Neuronal stem cell (in vitro differentiated cells): ENCODE measurements at regions not wholly inside any gene's neighbourhood (a gene's known extent, or its start where the extent isn't known, plus 50 kb on each side); places are given as distances from the start of the nearest gene placed in this dataset.

Source experiments
- DNase-seq: peaks from one replicate; pipeline ENCODE4 v3.0.0-alpha.2; 2013; ENCODE audit warnings: low spot score
- H2AFZ ChIP-seq: one replicate; pipeline ENCODE4 v1.6.1; 2013; ENCODE audit warnings: mild to moderate bottlenecking, low read length, inconsistent platforms
- H2AK5ac ChIP-seq: 2 replicates; pipeline ENCODE4 v1.6.1; 2013; ENCODE audit warnings: low read depth, mild to moderate bottlenecking, inconsistent platforms, low read length, moderate library complexity, mixed read lengths
- H2BK120ac ChIP-seq: 2 replicates; pipeline ENCODE4 v1.6.1; 2013; ENCODE audit warnings: low read depth, mild to moderate bottlenecking, inconsistent platforms, low read length, moderate library complexity, mixed read lengths
- H2BK12ac ChIP-seq: one replicate; pipeline ENCODE4 v1.6.1; 2013; ENCODE audit warnings: low read length, inconsistent platforms
- H2BK15ac ChIP-seq: 2 replicates; pipeline ENCODE4 v1.6.1; 2013; ENCODE audit warnings: mild to moderate bottlenecking, low read length, inconsistent platforms, mixed read lengths
- H2BK5ac ChIP-seq: one replicate; pipeline ENCODE4 v1.6.1; 2013; ENCODE audit warnings: inconsistent platforms, mild to moderate bottlenecking, low read length, moderate library complexity
- H3K14ac ChIP-seq: one replicate; pipeline ENCODE4 v1.6.1; 2013; ENCODE audit warnings: low read length, inconsistent platforms
- H3K18ac ChIP-seq: 2 replicates; pipeline ENCODE4 v1.6.1; 2013; ENCODE audit warnings: low read length, inconsistent platforms
- H3K23ac ChIP-seq: 2 replicates; pipeline ENCODE4 v1.6.1; 2013; ENCODE audit warnings: low read depth, mild to moderate bottlenecking, mixed read lengths, low read length, inconsistent platforms; ENCODE audit not compliant: poor library complexity
- H3K27ac ChIP-seq: replicated peaks from 3 replicates; pipeline ENCODE4 v1.5.1; 2013; ENCODE audit warnings: low read length, inconsistent platforms
- H3K27me3 ChIP-seq, 3 experiments: 2 replicates each; pipeline ENCODE4 v1.6.1; 2013; ENCODE audit warnings: low read length in 3 of 3, mild to moderate bottlenecking in 2 of 3, inconsistent platforms in 1 of 3, low read depth in 1 of 3, mixed read lengths in 1 of 3, moderate library complexity in 1 of 3; ENCODE audit not compliant: control insufficient read depth in 3 of 3, insufficient read depth in 3 of 3
- H3K36me3 ChIP-seq, 2 donors: replicated peaks in 1 of 2; 2 replicates each; pipeline ENCODE4 v1.6.1; 2013; ENCODE audit warnings: low read length in 2 of 2; ENCODE audit not compliant: control insufficient read depth in 2 of 2, insufficient read depth in 2 of 2
- H3K4ac ChIP-seq: 2 replicates; pipeline ENCODE4 v1.6.1; 2013; ENCODE audit warnings: inconsistent platforms, mild to moderate bottlenecking, low read length, moderate library complexity
- H3K4me1 ChIP-seq, 2 donors: 1 replicate in 1 of 2; 2 replicates in 1 of 2; pipeline ENCODE4 v1.6.1; 2013; ENCODE audit warnings: low read length in 2 of 2, low read depth in 1 of 2; ENCODE audit not compliant: control insufficient read depth in 2 of 2, insufficient read depth in 1 of 2
- H3K4me2 ChIP-seq: one replicate; pipeline ENCODE4 v1.6.1; 2013; ENCODE audit warnings: mild to moderate bottlenecking, low read length, inconsistent platforms; ENCODE audit not compliant: insufficient read depth, poor library complexity, severe bottlenecking
- H3K4me3 ChIP-seq, 2 donors: 2 replicates each; pipeline ENCODE4 v1.5.1; 2013; ENCODE audit warnings: low read length in 2 of 2, mild to moderate bottlenecking in 2 of 2, inconsistent platforms in 1 of 2, moderate library complexity in 1 of 2
- H3K79me1 ChIP-seq: one replicate; pipeline ENCODE4 v1.6.1; 2013; ENCODE audit warnings: low read depth, mild to moderate bottlenecking, inconsistent platforms, low read length, moderate library complexity
- H3K9ac ChIP-seq: one replicate; pipeline ENCODE4 v1.6.1; 2013; ENCODE audit warnings: mild to moderate bottlenecking, low read depth, low read length, inconsistent platforms; ENCODE audit not compliant: poor library complexity
- H3K9me3 ChIP-seq, 2 donors: replicated peaks in 1 of 2; 2 replicates each; pipeline versions ENCODE3 to v1.6.1; 2013; ENCODE audit warnings: low read length in 2 of 2, mild to moderate bottlenecking in 2 of 2, inconsistent platforms in 1 of 2, low read depth in 1 of 2, mixed read lengths in 1 of 2, moderate library complexity in 1 of 2; ENCODE audit not compliant: control insufficient read depth in 2 of 2, insufficient read depth in 1 of 2
- H4K8ac ChIP-seq: one replicate; pipeline ENCODE4 v1.6.1; 2013; ENCODE audit warnings: low read depth, mild to moderate bottlenecking, inconsistent platforms, low read length, moderate library complexity
- H4K91ac ChIP-seq: one replicate; pipeline ENCODE4 v1.6.1; 2013; ENCODE audit warnings: low read length, low read depth, mild to moderate bottlenecking, inconsistent platforms; ENCODE audit not compliant: poor library complexity
- WGBS, 2 donors: extraction: QIAGEN DNeasy Blood & Tissue Kit; methylation state at CpG; one replicate each; pipeline ENCODE4 v1.1.7; 2013; ENCODE audit warnings: missing lambda C conversion rate in 2 of 2, mixed read lengths in 1 of 2; ENCODE audit not compliant: insufficient read length in 2 of 2, insufficient replicate concordance in 1 of 2; ENCODE audit errors: extremely low coverage in 2 of 2; 5-methylcytosine and 5-hydroxymethylcytosine counted together

GRCh38 chr1:110773813-110774212 is 99.1 kb upstream of the KCNA3 start:
- H3K4me1 ChIP-seq, result no peaks in the 10 kb centered on the region
- peaks cover 0 to 11% (median 0%) of the 10 kb centered on the region in 3 experiments for H3K27me3 ChIP-seq
- H3K4ac ChIP-seq, result no peak overlapping the region
- H3K23ac ChIP-seq, result no peak overlapping the region
- H2BK12ac ChIP-seq, result no peak overlapping the region
- H3K36me3 ChIP-seq, result no peaks in the 10 kb centered on the region
- no peak overlapping the region for H3K4me2 ChIP-seq
- WGBS, 2 donors, result no CpG with 5 or more reads among the region's 3 CpGs
- H3K27ac ChIP-seq, result no peak overlapping the region
- H2AFZ ChIP-seq, result no peak overlapping the region
- H3K79me1 ChIP-seq, result no peaks in the 10 kb centered on the region
- H3K9me3 ChIP-seq, result peaks cover 0 to 6% of the 10 kb centered on the region in 2 donors
- H4K91ac ChIP-seq, result no peak overlapping the region
- H2BK120ac ChIP-seq, result no peak overlapping the region
- no peak overlapping the region for H3K18ac ChIP-seq
- no peak for DNase-seq
- H2AK5ac ChIP-seq, result no peak overlapping the region
- no peak overlapping the region for H3K14ac ChIP-seq
- H4K8ac ChIP-seq, result no peak overlapping the region
- H2BK15ac ChIP-seq, result no peak overlapping the region
- no peak overlapping the region for H2BK5ac ChIP-seq
- no peak overlapping the region for H3K9ac ChIP-seq
- H3K4me3 ChIP-seq, result no peak overlapping the region

DNA sequence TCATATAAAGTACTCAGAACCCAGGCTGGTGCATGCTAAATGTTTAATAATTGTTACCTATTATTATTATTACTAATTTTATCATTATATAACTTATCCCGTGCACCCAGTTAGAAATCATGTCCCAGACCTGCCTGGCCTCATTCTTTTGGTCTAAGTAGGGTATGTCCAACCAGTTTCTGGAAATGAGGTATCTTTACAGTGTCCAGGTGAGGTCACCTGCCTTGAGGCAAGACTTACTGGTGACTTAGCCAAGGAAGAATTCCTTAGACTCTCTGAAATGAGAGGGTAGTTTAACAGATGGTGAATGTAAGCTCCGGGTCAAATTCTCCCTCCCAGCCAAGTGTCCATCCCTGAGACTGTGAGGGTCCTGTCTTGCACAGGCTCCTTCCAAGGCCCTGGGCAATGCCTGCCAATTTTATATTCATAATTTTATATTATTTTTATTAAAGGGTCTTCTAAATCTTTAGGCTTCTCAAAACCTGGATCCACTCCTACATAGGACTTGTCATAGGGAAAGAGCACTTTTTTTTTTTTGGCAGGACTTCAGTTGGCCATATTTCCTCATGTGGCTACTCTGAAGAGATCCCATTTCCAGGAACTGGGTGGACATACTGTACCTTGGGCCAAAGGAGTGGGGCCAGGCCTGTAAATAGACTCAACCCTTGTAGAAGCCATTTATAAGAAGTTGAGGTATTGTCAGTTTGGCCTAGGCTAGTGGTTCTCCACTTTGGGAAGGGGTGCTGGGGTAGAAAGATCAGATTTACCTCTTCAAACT is 96.7 kb upstream of the KCNA3 start:
- no peaks in the 10 kb centered on the region for H3K36me3 ChIP-seq
- H4K8ac ChIP-seq, result no peak overlapping the region
- peaks cover 0 to 4% (median 0%) of the 10 kb centered on the region in 3 experiments for H3K27me3 ChIP-seq
- no peaks in the 10 kb centered on the region for H3K4me1 ChIP-seq
- no peak overlapping the region for H3K18ac ChIP-seq
- no peak overlapping the region for H4K91ac ChIP-seq
- H2BK120ac ChIP-seq, result no peak overlapping the region
- H2AK5ac ChIP-seq, result no peak overlapping the region
- H2AFZ ChIP-seq, result no peak overlapping the region
- H3K79me1 ChIP-seq, result no peaks in the 10 kb centered on the region
- no peak for DNase-seq
- H2BK5ac ChIP-seq, result no peak overlapping the region
- H3K23ac ChIP-seq, result no peak overlapping the region
- H2BK15ac ChIP-seq, result no peak overlapping the region
- H2BK12ac ChIP-seq, result no peak overlapping the region
- H3K14ac ChIP-seq, result no peak overlapping the region
- WGBS, 2 donors, result no CpG with 5 or more reads among the region's 2 CpGs
- no peak overlapping the region for H3K4me3 ChIP-seq
- H3K9me3 ChIP-seq, result peaks cover 0 to 6% of the 10 kb centered on the region in 2 donors
- H3K27ac ChIP-seq, result no peak overlapping the region
- no peak overlapping the region for H3K9ac ChIP-seq
- H3K4ac ChIP-seq, result no peak overlapping the region
- no peak overlapping the region for H3K4me2 ChIP-seq

- no CpG with 5 or more reads among the region's 2 CpGs for WGBS, 2 donors
- Histone ChIP-seq H3K4me2 (no peak overlapping the region), H2BK15ac (no peak overlapping the region), H3K27me3 (peaks cover 0 to 4% (median 0%) of the 10 kb centered on the region in 3 experiments), H3K9me3 (peaks cover 0 to 6% of the 10 kb centered on the region in 2 donors), H3K18ac (no peak overlapping the region), H3K4me1 (no peaks in the 10 kb centered on the region), H3K27ac (no peak overlapping the region), H3K9ac (no peak overlapping the region), H2BK5ac (no peak overlapping the region), H3K79me1 (no peaks in the 10 kb centered on the region), H3K36me3 (no peaks in the 10 kb centered on the region), H2AK5ac (no peak overlapping the region), H3K4ac (no peak overlapping the region), H4K8ac (no peak overlapping the region), H3K23ac (no peak overlapping the region), H3K14ac (no peak overlapping the region), H2BK12ac (no peak overlapping the region), H3K4me3 (no peak overlapping the region), H2BK120ac (no peak overlapping the region), H4K91ac (no peak overlapping the region), H2AFZ (no peak overlapping the region)
- DNase-seq, result no peak
These were observed 96.1 kb upstream of the KCNA3 start for GRCh38 chr1:110770832-110771231.

- no peak overlapping the region for H3K4ac ChIP-seq
- no peak overlapping the region for H4K8ac ChIP-seq
- no peak overlapping the region for H2BK15ac ChIP-seq
- no peak overlapping the region for H2AK5ac ChIP-seq
- no peaks in the 10 kb centered on the region for H3K4me1 ChIP-seq
- H3K27me3 ChIP-seq, result peaks cover 0 to 4% (median 0%) of the 10 kb centered on the region in 3 experiments
- no peaks in the 10 kb centered on the region for H3K79me1 ChIP-seq
- no peak overlapping the region for H3K27ac ChIP-seq
- no peak overlapping the region for H3K4me3 ChIP-seq
- H3K4me2 ChIP-seq, result no peak overlapping the region
- no peak overlapping the region for H2AFZ ChIP-seq
- H2BK120ac ChIP-seq, result no peak overlapping the region
- H3K23ac ChIP-seq, result no peak overlapping the region
- H3K18ac ChIP-seq, result no peak overlapping the region
- H3K14ac ChIP-seq, result no peak overlapping the region
- H2BK5ac ChIP-seq, result no peak overlapping the region
- H4K91ac ChIP-seq, result no peak overlapping the region
- H3K36me3 ChIP-seq, result no peaks in the 10 kb centered on the region
- no CpG with 5 or more reads among the region's 2 CpGs for WGBS, 2 donors
- peaks cover 0 to 6% of the 10 kb centered on the region in 2 donors for H3K9me3 ChIP-seq
- no peak for DNase-seq
- no peak overlapping the region for H2BK12ac ChIP-seq
- H3K9ac ChIP-seq, result no peak overlapping the region
These were observed 93.9 kb upstream of the KCNA3 start for GRCh38 chr1:110768605-110769004.
